ENCODE measurements at regions not wholly inside any gene's neighbourhood (a gene's known extent, or its start where the extent isn't known, plus 50 kb on each side); places are given as distances from the start of the nearest gene placed in this dataset.

GRCh38 chr1:87437663-87438295 is 109.1 kb downstream of the LMO4 start:
- no peak for DNase-seq (ENCODE audit: low spot score)

GRCh38 chr1:87439821-87440220 is 111.1 kb downstream of the LMO4 start:
- DNase-seq (ENCODE audit: low spot score) = no peak

GRCh38 chr1:87449348-87449963 is 120.8 kb downstream of the LMO4 start:
- DNase-seq (ENCODE audit: low spot score) = no peak

- DNase-seq (ENCODE audit: low spot score) = no peak
Measured at GRCh38 chr1:87450136-87450535, 121.5 kb downstream of the LMO4 start.

- DNase-seq (ENCODE audit: low spot score) = no peak
Measured at GRCh38 chr1:87450615-87451209, 122.0 kb downstream of the LMO4 start.

GRCh38 chr1:87451229-87451920 is 122.7 kb downstream of the LMO4 start:
- DNase-seq (ENCODE audit: low spot score) = no peak

- DNase-seq (ENCODE audit: low spot score) = no peak
Measured at GRCh38 chr1:87452648-87453047, 124.0 kb downstream of the LMO4 start.

GRCh38 chr1:87457408-87457807 is 128.7 kb downstream of the LMO4 start:
- no peak for DNase-seq (ENCODE audit: low spot score)

GRCh38 chr1:87462894-87463293 is 134.2 kb downstream of the LMO4 start:
- DNase-seq (ENCODE audit: low spot score) = no peak

GRCh38 chr1:87464022-87464490 is 135.4 kb downstream of the LMO4 start:
- no peak for DNase-seq (ENCODE audit: low spot score)

- no peak for DNase-seq (ENCODE audit: low spot score)
Measured at GRCh38 chr1:87466621-87467020, 137.9 kb downstream of the LMO4 start.

- DNase-seq (ENCODE audit: low spot score) = no peak
Measured at GRCh38 chr1:87472716-87473115, 144.0 kb downstream of the LMO4 start.

GRCh38 chr1:87473203-87473661 is 144.6 kb downstream of the LMO4 start:
- no peak for DNase-seq (ENCODE audit: low spot score)

GRCh38 chr1:87474098-87474497 is 145.4 kb downstream of the LMO4 start:
- no peak for DNase-seq (ENCODE audit: low spot score)

GRCh38 chr1:87478231-87478630 is 149.6 kb downstream of the LMO4 start:
- DNase-seq (ENCODE audit: low spot score) = no peak

- DNase-seq (ENCODE audit: low spot score) = no peak
Measured at GRCh38 chr1:87495147-87495546, 166.5 kb downstream of the LMO4 start.

- no peak for DNase-seq (ENCODE audit: low spot score)
Measured at GRCh38 chr1:87495870-87496269, 167.2 kb downstream of the LMO4 start.

GRCh38 chr1:87497380-87498203 is 168.9 kb downstream of the LMO4 start:
- DNase-seq (ENCODE audit: low spot score) = no peak

- no peak for DNase-seq (ENCODE audit: low spot score)
Measured at GRCh38 chr1:87501738-87502137, 173.1 kb downstream of the LMO4 start.

- DNase-seq (ENCODE audit: low spot score) = no peak
Measured at GRCh38 chr1:87505391-87505983, 176.8 kb downstream of the LMO4 start.

- no peak for DNase-seq (ENCODE audit: low spot score)
Measured at GRCh38 chr1:87506147-87506546, 177.5 kb downstream of the LMO4 start.
